Neural cell (in vitro differentiated cells): ENCODE measurements at regions not wholly inside any gene's neighbourhood (a gene's known extent, or its start where the extent isn't known, plus 50 kb on each side); places are given as distances from the start of the nearest gene placed in this dataset.

ENCODE experiments used
- H2AFZ ChIP-seq: fragments of 200-600, 300-800 bp; sonication (generic), shearing (Covaris generic); 2 replicates; pipeline ENCODE4 v1.6.0; 2014; ENCODE audit warnings: low read depth, mild to moderate bottlenecking, antibody characterized with exemption, low read length, moderate library complexity
- H3F3A ChIP-seq: fragments of 200-600 bp; shearing (Covaris generic); 2 replicates; pipeline ENCODE4 v1.6.1; 2016; ENCODE audit warnings: mild to moderate bottlenecking, moderate library complexity, mixed read lengths, antibody characterized with exemption, low read length; ENCODE audit not compliant: insufficient read depth, poor library complexity, severe bottlenecking
- H3K27ac ChIP-seq: fragments of 200-600, 300-800 bp; sonication (generic), shearing (Covaris generic); 2 replicates; pipeline ENCODE4 v1.5.1; 2014; ENCODE audit warnings: mild to moderate bottlenecking, low read length, moderate library complexity
- H3K27me3 ChIP-seq: fragments of 300-800, 200-600 bp; sonication (generic), shearing (Covaris generic); 2 replicates; pipeline ENCODE4 v1.6.0; 2014; ENCODE audit warnings: mild to moderate bottlenecking, low read depth, low read length, moderate library complexity; ENCODE audit not compliant: insufficient read depth
- H3K36me3 ChIP-seq: fragments of 300-800, 200-600 bp; sonication (generic), shearing (Covaris generic); 2 replicates; pipeline ENCODE4 v1.5.1; 2014; ENCODE audit warnings: mild to moderate bottlenecking, antibody characterized with exemption, low read length, moderate library complexity; ENCODE audit not compliant: insufficient read depth
- H3K4me2 ChIP-seq: fragments of 300-800, 200-600 bp; sonication (generic), shearing (Covaris generic); 2 replicates; pipeline ENCODE4 v1.6.0; 2014; ENCODE audit warnings: mild to moderate bottlenecking, low read length
- H3K4me3 ChIP-seq: fragments of 300-800, 200-600 bp; sonication (generic), shearing (Covaris generic); 2 replicates; pipeline ENCODE4 v1.5.1; 2014; ENCODE audit warnings: mild to moderate bottlenecking, low read length, moderate library complexity
- H3K79me2 ChIP-seq: fragments of 200-600 bp; shearing (Covaris generic); replicated peaks from 2 replicates; pipeline ENCODE4 v1.6.0; 2014; ENCODE audit warnings: mild to moderate bottlenecking, low read length, moderate library complexity; ENCODE audit not compliant: insufficient read depth
- H3K9ac ChIP-seq: fragments of 300-800, 200-600 bp; sonication (generic), shearing (Covaris generic); 2 replicates; pipeline ENCODE4 v1.6.1; 2016; ENCODE audit warnings: mild to moderate bottlenecking, low read length, mixed read lengths
- H3K9me2 ChIP-seq: fragments of 200-600 bp; shearing (Covaris generic); 2 replicates; pipeline ENCODE4 v1.6.1; 2016; ENCODE audit warnings: mild to moderate bottlenecking, low read length, mixed read lengths; ENCODE audit not compliant: insufficient read depth
- H3K9me3 ChIP-seq: fragments of 200-600, 300-800 bp; sonication (generic), shearing (Covaris generic); 2 replicates; pipeline ENCODE4 v1.6.1; 2016; ENCODE audit warnings: mild to moderate bottlenecking, mixed run types, low read length, moderate library complexity, mixed read lengths
- H4K20me1 ChIP-seq: fragments of 200-600 bp; shearing (Covaris generic); 2 replicates; pipeline ENCODE4 v1.6.1; 2016; ENCODE audit warnings: mild to moderate bottlenecking, mixed run types; ENCODE audit not compliant: insufficient read depth
- POLR2AphosphoS5 ChIP-seq: IDR thresholded peaks from 2 replicates; pipeline ENCODE4 v1.6.1; 2012
- RAD21 ChIP-seq: fragments of 450-650 bp; conservative IDR thresholded peaks from 2 replicates; pipeline ENCODE4 v1.6.1; 2014; ENCODE audit warnings: antibody characterized with exemption, mild to moderate bottlenecking, moderate library complexity
- SMC3 ChIP-seq: fragments of 450-650 bp; conservative IDR thresholded peaks from 2 replicates; pipeline ENCODE4 v1.6.1; 2014; ENCODE audit warnings: antibody characterized with exemption, mild to moderate bottlenecking, moderate library complexity; ENCODE audit not compliant: poor library complexity
- TAF1 ChIP-seq: IDR thresholded peaks from 2 replicates; pipeline ENCODE4 v1.6.1; 2012; ENCODE audit warnings: low read depth
- TF ChIP-seq, protein P1 (sequence below): IDR thresholded peaks from 2 replicates; pipeline ENCODE4 v1.6.1; 2012; ENCODE audit warnings: borderline replicate concordance
- TF ChIP-seq, protein P2 (sequence below): fragments of 450-650 bp; IDR thresholded peaks from 2 replicates; pipeline ENCODE4 v1.5.1; 2014; ENCODE audit warnings: antibody characterized with exemption, mild to moderate bottlenecking, moderate library complexity; ENCODE audit not compliant: poor library complexity, severe bottlenecking

DNA sequence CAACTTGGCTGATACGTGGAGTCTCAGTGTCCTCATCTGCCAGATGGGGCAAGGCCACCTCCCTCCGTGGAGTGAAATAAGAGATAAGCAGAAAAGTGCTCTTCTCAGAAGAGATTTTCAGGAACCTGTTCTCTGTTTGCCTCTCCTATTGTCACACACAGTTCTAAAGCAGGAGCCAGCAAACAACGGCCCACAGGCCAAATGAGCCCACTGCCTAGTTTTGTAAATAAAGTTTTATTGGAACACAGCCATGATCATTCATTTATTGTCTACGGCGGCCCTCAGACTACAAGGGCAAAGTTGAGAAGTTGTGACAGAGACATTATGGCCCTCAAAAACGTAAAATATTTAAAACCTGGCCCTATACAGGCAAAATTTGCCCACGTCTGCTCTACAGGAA, 256.8 kb upstream of the IGF1R start:
- Histone ChIP-seq H3K9ac (no peak overlapping the region), H3K36me3 (no peaks in the 10 kb centered on the region), H3K9me2 (no peaks in the 10 kb centered on the region), H3K27ac (no peak overlapping the region), H3K27me3 (no peaks in the 10 kb centered on the region), H3F3A (no peaks in the 10 kb centered on the region), H3K9me3 (no peaks in the 10 kb centered on the region), H4K20me1 (no peaks in the 10 kb centered on the region), H2AFZ (no peak overlapping the region), H3K4me2 (no peak overlapping the region), H3K79me2 (no peaks in the 10 kb centered on the region), H3K4me3 (no peak overlapping the region)
- TF ChIP-seq SMC3 = no peak
- TF ChIP-seq, protein P1, sequence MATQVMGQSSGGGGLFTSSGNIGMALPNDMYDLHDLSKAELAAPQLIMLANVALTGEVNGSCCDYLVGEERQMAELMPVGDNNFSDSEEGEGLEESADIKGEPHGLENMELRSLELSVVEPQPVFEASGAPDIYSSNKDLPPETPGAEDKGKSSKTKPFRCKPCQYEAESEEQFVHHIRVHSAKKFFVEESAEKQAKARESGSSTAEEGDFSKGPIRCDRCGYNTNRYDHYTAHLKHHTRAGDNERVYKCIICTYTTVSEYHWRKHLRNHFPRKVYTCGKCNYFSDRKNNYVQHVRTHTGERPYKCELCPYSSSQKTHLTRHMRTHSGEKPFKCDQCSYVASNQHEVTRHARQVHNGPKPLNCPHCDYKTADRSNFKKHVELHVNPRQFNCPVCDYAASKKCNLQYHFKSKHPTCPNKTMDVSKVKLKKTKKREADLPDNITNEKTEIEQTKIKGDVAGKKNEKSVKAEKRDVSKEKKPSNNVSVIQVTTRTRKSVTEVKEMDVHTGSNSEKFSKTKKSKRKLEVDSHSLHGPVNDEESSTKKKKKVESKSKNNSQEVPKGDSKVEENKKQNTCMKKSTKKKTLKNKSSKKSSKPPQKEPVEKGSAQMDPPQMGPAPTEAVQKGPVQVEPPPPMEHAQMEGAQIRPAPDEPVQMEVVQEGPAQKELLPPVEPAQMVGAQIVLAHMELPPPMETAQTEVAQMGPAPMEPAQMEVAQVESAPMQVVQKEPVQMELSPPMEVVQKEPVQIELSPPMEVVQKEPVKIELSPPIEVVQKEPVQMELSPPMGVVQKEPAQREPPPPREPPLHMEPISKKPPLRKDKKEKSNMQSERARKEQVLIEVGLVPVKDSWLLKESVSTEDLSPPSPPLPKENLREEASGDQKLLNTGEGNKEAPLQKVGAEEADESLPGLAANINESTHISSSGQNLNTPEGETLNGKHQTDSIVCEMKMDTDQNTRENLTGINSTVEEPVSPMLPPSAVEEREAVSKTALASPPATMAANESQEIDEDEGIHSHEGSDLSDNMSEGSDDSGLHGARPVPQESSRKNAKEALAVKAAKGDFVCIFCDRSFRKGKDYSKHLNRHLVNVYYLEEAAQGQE = no peak
- TF ChIP-seq RAD21 = no peak
- TF ChIP-seq, protein P2, sequence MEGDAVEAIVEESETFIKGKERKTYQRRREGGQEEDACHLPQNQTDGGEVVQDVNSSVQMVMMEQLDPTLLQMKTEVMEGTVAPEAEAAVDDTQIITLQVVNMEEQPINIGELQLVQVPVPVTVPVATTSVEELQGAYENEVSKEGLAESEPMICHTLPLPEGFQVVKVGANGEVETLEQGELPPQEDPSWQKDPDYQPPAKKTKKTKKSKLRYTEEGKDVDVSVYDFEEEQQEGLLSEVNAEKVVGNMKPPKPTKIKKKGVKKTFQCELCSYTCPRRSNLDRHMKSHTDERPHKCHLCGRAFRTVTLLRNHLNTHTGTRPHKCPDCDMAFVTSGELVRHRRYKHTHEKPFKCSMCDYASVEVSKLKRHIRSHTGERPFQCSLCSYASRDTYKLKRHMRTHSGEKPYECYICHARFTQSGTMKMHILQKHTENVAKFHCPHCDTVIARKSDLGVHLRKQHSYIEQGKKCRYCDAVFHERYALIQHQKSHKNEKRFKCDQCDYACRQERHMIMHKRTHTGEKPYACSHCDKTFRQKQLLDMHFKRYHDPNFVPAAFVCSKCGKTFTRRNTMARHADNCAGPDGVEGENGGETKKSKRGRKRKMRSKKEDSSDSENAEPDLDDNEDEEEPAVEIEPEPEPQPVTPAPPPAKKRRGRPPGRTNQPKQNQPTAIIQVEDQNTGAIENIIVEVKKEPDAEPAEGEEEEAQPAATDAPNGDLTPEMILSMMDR = no peak

- H3F3A ChIP-seq = no peaks in the 10 kb centered on the region
- no peaks in the 10 kb centered on the region for H3K9me2 ChIP-seq
- H3K79me2 ChIP-seq = no peaks in the 10 kb centered on the region
- H3K9me3 ChIP-seq = no peaks in the 10 kb centered on the region
- TF ChIP-seq POLR2AphosphoS5 = no peak
- TF ChIP-seq SMC3 = no peak
- TF ChIP-seq, protein P2 = no peak
- TF ChIP-seq TAF1 = no peak
- no peak for TF ChIP-seq RAD21
- TF ChIP-seq, protein P1 = no peak
- H3K27ac ChIP-seq = no peak overlapping the region
- no peak overlapping the region for H3K4me2 ChIP-seq
- H3K36me3 ChIP-seq = no peaks in the 10 kb centered on the region
- no peak overlapping the region for H2AFZ ChIP-seq
- no peak overlapping the region for H3K4me3 ChIP-seq
- no peak overlapping the region for H3K9ac ChIP-seq
- H4K20me1 ChIP-seq = no peaks in the 10 kb centered on the region
- no peaks in the 10 kb centered on the region for H3K27me3 ChIP-seq
Measured at GRCh38 chr15:98393471-98393870, 254.9 kb upstream of the IGF1R start.
